Stimulated activated CD8-positive, alpha-beta memory T cell treated with anti-CD3 and anti-CD28 coated beads, Interleukin-4, amount 100 ng/mL, for 4 hours (primary cell): ENCODE measurements at regions not wholly inside any gene's neighbourhood (a gene's known extent, or its start where the extent isn't known, plus 50 kb on each side); places are given as distances from the start of the nearest gene placed in this dataset.
"Not testable (repeated sequence)": the region's sequence is repeated elsewhere in the genome, so short reads cannot be mapped to it uniquely, and the experiment has no call there.

Source experiments
- DNase-seq, 2 donors: peaks; one replicate each; pipeline ENCODE4 v3.0.0-alpha.2; 2020; ENCODE audit warnings: low read depth in 2 of 2, low spot score in 1 of 2

DNA sequence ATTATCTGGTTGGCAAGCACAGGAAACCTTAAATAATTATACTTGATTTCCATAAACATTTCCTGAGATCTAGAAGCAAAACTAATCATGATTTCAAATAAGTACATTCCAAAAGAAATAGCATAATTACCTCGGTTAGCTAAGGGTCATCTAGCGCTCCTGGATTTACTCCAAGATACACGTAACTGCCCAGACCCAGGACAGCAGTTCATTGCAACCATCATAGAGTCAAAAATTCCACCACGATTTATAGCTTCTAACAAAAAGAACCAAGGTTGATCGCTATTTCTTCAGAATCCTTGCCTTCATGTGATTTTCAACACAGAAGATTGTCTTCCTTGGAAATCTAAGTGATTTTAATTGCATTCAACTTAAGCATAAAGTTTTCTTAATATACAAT, 1235.5 kb upstream of the TENM3 start:
- no peak for DNase-seq

DNA sequence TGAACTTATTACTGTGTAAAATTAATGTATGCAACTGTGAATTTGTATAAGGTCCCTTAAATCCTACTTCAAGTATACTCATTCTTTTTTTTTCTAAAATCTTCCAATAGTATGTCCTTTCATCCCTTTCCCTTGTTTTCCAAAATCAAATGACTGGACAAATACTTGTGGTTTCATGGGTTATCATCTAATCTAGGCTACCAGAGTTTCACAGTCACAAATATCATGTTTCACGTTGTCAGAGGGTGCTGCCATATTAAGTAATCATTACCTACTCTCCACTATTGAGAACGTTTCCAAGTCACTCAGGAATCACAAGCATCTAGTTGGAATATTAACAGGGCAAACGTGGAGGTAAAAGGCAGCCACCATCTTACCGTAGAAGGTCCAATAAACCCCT, 1235.0 kb upstream of the TENM3 start:
- no peak for DNase-seq

DNA sequence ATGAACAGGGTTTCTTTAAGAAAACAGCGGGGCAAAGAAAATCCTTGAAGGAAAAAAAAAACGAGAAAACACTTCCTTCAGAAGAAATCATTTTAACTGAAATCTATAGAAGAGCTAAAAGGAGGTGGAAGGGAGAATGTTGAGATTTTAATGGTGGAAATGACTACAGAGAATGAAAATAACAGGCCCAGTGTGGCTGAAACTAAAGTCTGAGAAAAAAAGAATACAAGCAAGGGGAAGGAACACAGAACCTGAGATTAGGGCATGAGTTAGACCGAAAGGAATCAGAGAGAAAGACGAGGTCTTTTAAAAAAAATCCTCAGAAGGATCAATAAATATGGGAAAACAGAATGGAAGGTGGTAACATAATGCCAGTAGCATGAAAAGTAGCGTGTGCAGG, 1230.0 kb upstream of the TENM3 start:
- DNase-seq = no peak

DNA sequence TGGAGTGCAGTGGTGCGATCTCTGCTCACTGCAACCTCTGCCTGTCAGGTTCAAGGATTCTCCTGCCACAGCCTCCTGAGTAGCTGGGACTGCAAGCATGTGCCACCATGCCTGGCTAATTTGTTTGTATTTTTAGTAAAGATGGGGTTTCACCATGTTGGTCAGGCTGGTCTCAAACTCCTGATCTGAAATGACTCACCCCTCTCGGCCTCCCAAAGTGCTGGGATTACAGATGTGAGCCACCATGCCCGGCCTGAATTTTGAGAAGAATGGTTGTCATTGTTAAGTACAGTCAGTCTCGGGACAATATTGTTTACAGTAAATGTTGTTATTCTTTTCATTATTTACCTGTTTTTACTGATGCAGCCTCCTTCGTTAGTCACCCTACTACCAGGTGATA, 1226.2 kb upstream of the TENM3 start:
- no peak for DNase-seq

DNA sequence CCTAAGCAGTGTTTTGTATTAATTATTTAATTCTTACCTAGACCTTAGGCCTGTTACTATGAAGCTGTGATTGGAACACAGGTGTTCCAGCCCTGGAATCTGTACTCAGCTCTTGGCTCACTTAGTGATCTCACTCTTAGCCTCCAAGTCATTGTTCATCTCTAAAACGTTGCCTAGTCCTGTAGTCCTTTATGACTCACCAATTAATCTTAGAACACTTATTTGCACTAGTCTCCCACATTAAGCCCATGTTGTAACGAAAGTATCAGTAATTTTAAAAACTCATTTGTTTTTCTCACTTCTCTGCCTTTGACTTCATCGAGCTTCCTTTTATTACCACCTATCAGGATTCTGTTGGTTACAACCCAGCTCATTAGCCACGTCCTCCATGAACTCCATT, 1224.7 kb upstream of the TENM3 start:
- no peak for DNase-seq

DNA sequence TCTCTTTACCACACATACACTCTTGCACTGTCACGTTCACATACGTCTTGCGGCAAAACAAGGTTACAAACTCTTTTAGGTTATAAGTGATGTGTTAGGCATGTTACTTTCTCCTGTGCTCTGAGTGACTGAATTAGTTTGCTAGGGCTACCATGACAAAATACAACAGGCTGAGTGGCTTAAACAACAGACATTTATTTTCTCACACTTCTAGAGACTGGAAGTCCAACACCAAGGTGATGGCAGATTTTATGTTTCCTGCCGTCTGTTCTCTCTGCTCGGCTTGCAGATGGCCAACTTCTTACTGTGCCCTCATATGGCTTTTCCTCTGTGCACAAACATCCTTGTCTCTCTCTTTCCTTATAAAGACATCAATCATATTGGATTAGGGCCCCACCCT, 1224.3 kb upstream of the TENM3 start:
- no peak for DNase-seq

DNA sequence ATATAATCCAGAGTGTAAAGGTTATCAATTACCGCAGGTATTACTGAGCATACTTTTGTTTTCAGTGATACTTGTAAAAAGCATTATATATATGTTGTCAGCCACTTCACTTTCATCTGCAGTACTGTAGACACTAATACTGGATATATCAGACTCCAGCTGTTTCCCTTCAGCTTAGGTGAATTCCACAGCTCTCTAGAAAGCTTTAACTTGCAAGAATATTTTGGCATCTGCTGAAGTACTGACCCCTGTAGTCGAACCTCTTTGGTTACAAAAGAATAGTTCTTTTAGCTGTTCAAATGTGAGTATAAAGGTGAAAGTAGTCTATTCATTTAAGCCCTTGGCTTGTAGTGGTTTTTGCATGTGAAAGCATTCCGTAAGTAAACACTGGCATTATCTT, 1222.7 kb upstream of the TENM3 start:
- DNase-seq = no peak

DNA sequence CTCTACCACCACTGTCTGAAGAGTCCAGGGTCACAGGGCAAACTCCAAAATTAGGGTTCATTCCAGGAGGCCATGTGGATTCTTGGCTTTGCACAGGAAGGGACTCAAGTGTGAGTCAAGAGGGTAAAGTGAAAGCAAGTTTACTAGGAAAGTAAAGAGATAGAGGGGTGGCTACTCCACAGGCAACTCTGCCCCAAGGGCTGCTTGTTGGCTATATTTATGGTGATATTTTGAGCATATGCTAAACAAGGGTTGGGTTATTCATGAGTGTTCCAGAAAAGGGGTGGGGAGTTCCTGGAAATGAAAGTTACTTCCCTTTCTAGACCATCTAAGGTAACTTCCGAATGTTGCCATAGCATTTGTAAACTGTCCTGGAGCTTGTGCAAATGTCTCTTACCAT, 1222.0 kb upstream of the TENM3 start:
- DNase-seq = no peak

DNA sequence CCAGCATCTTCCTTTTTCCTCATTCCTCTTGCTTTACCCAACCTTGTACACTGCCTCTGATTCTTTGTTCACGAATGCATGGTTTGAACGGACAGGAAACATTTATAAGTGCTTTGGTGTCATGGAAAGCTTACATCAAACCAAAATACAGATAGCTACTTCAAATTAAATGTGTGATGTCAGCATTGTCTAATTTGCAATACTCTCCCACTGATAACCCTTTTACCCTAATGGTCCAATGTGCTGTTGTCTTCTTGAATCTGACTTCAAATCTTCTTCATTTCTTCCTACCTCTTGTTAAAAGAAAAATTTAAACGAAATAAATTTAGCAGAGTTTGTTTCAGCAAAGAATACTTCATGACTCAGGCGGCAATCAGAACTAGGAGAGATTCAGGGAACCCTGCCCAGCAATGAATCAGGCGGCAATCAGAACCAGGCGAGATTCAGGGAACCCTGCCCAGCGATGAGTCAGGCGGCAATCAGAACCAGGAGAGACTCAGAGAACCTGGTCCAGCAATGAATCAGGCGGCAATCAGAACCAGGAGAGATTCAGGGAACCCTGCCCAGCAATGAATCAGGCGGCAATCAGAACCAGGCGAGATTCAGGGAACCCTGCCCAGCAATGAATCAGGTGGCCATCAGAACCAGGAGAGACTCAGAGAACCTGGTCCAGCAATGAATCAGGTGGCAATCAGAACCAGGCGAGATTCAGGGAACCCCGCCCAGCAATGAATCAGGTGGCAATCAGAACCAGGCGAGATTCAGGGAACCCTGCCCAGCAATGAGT, 1212.9 kb upstream of the TENM3 start:
- not testable (repeated sequence) for DNase-seq

DNA sequence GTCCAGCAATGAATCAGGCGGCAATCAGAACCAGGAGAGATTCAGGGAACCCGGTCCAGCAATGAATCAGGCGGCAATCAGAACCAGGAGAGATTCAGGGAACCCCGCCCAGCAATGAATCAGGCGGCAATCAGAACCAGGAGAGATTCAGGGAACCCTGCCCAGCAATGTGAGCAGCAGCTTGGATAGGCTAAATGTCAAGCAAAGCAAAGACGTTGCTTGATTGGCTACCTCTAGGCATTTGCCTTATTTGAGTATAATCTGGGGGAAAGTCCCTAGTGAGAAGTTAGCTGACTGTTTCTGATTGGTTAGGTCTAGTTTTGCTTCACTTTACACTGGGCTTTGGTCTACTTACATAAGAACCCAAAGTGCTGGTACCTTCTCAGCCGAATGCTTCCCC, 1212.2 kb upstream of the TENM3 start:
- DNase-seq = no peak

DNA sequence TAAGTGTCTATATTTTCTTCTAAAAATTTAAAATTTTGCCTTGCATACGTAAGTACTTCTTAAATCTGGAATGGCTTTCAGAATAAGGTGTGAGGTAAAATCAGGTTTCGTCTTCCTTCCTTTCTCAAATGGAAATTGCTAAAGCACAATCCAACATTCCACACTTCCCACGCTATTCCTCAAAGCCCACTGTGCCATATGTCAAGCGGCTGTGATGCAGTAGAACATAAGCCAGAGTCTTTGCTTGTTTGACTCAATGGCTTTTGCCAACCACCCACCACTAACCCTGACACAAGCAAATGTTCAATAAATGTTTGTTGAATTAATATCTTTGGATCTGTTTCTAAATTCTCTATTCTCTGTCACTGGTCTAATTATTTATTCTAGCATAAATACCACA, 1199.7 kb upstream of the TENM3 start:
- DNase-seq = no peak

DNA sequence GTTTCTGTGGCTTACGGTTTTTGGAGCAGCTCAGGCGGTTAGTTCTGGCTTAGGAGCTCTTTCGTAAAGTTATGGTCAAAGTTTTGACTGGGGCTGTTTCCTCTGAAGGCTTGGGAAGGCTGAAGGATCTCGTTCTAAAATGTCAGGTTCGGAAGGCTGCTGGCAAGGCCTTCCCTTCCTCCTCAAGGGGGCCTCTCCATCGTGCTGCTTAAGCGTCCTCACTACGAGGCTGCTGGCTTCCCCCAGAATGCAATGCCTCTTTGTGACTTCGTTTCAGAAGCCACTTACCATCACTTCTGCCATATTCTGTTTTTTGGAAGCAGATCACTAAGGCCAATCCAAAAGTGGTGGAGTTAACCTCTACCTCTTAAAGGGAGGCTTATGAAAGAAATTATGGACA, 1196.4 kb upstream of the TENM3 start:
- DNase-seq = no peak

DNA sequence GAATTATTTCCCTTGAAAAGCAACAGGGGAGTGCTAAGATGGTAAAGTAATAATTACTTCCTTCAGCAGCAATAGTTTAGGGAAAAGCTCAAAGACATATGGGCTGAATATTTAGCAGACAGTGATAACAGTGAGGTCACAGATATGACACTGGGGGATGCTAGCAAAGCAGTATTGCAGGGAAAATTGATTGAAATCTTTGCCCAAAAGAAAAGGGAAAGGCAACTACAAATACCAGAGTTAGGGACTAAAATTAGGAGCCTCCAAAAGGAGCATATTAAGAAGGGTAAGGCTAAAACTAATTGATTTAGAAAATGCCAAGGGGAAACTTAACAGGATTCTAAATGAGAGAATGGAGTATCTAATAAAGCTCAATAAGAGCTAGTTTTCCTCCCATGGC, 1191.3 kb upstream of the TENM3 start:
- no peak for DNase-seq

DNA sequence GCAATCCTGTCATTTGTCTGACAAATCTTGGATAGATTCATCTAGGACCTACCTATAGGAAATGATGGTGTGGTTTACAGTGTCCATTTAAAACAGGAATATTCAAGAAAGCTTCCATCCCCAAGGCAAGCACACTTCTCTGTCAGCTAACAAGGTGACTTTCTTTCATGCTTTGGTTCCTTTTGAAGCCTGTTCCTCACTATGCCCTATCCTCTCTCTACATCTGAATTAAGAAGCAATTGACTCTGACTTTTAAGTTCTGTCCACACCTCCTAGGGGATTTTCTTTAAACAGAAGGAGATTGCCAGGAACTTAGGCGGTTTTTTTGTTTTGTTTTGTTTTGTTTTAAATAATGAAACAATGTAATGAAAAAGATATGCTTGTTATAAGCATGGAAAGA, 1181.4 kb upstream of the TENM3 start:
- no peak for DNase-seq

DNA sequence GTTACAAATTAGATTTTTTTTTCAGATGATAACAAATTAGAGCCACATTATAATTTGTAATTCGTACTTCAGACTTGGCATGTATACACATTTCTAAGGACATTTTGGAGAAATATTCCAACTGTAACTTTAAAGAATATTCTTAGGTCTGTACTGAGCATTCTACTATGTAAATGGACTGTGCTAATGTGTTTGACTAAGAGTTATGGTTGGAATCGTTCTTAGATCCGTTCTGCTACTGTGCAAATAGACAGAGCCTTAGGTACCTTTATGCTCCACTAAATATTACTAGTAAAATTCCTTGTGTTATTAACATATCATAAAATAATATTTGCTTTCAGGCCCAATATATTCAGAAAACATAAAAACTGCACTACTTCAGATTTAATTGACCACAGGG, 1180.0 kb upstream of the TENM3 start:
- no peak for DNase-seq

DNA sequence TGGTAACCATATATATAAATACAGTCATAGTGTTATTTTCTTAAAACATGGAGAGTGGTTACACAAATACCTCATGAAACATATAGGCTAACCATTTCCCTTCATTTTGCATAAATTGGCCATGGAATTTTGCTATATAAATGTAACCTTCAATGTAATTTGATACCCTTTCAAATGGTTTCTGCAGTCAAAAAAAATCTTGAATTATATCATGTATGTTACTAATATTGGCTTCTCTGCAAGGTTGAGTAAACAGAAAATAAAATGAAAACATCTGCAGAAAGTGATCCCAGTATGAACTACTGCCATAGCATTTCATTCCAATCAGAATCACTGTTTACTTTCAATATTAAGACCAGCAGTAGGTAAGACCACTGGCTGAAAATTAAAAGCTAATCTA, 1165.9 kb upstream of the TENM3 start:
- DNase-seq = no peak

DNA sequence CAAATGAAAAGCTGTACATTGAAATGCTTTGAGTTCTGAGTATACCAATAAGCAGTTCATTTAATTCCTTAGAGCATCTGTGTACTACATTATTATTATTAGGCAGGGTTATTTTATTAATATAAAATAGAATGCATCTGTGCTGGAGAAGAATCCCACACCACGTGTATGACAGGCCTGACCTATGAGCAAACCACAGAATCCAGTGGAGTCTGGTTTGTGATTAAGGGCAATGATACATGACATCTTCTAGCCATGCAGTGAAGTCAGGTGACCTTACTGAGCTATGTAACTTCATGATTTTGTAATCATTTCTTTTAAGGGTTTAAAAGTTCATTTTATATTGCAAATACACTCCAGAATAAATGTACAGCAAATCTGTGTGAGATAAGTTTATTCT, 1165.0 kb upstream of the TENM3 start:
- DNase-seq = no peak

DNA sequence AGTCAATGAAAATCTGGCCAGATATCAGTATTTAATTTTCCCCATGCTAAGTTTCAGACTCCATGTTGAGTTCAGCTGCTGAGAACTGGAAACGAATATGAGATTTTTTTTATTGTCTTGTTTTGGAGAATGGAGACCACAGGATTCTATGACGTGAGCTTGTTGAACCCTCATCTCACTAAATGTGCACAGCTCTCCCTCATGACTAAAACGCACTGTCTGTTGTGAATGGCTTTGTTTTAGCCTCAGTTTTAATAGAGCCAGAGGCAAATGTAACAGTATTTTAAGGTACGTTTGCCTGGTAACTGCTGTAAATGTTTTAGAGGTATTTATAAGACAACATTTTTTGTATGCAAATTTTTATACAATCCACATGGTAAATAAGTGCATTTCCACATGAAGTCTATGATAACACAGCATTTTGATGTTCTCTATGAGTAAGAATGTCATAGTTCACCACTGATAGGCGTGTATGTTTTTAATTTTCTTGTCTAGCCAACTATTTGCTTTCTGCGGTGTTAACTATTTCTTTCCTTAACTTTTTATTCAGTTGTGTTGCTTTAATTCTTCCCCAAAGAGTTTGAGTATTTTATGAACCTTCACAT, 1159.3 kb upstream of the TENM3 start:
- DNase-seq = no peak

DNA sequence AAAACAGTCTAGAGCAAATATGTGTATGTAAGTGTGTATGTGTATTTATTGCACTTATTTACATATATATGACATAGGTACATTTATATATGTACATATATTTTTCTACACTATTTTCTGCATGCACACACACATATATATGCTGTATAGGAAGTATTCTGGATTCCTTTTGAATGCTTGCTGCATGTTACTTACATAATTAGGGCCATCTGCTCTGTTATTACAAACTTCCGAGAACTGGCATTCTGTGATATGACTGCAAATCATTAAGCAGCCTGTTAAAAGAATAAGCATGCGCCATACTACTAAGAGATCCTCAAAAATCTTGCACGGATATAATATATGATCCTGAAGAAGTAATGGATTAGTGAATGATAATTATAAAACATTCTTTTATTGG, 1157.6 kb upstream of the TENM3 start:
- DNase-seq = no peak

DNA sequence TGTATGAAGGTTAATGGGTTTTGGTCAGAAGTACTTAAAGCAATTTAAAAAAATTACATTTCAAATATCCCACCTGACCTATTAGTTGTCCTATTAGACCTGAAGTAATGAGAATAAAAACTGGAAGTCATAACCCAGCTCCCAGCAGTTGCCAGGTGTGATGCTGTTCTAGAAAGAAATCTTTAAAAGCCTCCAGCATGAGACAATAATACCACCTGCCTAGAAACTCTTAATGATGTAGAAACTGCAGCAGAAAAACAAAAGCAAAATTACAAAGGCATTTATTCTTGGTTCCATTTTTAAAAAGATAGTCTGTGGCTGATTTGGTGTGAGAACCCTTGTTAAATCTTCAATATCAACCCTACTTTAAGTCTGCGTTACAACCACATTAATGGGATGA, 1137.7 kb upstream of the TENM3 start:
- DNase-seq = no peak

DNA sequence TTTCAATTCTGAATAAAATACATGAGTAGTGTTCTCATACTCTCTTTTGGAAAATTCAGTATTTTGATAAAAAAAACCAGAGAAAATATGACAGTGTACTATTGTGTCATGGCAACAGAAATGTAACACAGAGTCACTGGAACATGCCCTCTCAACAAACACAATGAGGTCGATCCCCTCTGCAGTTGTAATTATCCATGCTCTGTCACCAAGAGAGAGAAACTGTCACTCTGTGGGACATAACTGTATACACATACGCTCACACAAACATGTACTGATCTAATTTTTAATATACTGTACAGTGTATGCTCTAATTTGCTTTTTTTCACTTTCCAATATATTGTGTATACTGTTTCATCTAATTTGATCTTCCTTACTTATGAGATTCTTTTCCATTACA, 1136.8 kb upstream of the TENM3 start:
- DNase-seq = no peak

DNA sequence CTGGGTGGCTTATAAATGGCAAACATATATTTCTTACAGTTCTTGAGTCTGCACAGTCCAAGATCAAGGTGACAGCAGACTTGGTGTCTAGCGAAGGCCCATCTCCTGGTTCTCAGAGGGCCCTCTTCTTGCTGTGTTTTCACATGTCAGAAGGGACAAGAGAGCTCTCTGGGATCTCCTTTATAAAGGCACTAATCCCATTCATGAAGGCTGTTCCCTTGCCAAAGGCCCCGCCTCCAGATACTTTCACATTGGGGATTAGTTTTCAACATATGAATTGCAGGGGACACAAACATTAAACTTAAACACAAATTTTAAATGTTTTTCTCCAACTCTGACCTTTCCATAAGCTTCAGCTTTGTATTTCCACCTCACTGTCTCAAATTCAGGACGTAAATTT, 1135.0 kb upstream of the TENM3 start:
- no peak for DNase-seq

DNA sequence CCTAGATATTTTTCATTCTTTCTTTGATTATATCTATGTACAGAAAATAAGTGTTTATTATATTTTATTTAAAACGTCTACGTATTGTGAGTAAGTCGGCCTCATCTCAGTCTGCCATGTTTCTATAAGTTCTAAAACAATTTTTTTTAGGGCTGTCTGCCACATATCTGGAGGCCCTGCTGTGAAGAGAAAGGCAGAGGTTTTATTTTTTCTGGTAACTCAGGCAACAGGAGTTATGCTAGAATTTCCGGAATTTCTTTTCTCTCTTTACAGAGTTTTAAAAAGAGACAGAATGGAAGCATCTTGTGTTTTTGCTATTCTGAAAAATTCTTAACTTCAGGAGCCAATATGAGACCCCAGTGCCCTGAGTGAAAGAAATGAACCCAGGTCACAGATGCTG, 1124.0 kb upstream of the TENM3 start:
- DNase-seq = no peak
